ENCODE measurements at regions not wholly inside any gene's neighbourhood (a gene's known extent, or its start where the extent isn't known, plus 50 kb on each side); places are given as distances from the start of the nearest gene placed in this dataset.

- TF ChIP-seq EZH2 (IDR thresholded peaks at IDR 0.05; ENCODE audit: borderline replicate concordance, low read depth, low read length, poor library complexity, severe bottlenecking): no peak
- TF ChIP-seq, protein P1, sequence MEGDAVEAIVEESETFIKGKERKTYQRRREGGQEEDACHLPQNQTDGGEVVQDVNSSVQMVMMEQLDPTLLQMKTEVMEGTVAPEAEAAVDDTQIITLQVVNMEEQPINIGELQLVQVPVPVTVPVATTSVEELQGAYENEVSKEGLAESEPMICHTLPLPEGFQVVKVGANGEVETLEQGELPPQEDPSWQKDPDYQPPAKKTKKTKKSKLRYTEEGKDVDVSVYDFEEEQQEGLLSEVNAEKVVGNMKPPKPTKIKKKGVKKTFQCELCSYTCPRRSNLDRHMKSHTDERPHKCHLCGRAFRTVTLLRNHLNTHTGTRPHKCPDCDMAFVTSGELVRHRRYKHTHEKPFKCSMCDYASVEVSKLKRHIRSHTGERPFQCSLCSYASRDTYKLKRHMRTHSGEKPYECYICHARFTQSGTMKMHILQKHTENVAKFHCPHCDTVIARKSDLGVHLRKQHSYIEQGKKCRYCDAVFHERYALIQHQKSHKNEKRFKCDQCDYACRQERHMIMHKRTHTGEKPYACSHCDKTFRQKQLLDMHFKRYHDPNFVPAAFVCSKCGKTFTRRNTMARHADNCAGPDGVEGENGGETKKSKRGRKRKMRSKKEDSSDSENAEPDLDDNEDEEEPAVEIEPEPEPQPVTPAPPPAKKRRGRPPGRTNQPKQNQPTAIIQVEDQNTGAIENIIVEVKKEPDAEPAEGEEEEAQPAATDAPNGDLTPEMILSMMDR (conservative IDR thresholded peaks at IDR 0.05; ENCODE audit: low read depth, low read length): no peak
Measured at GRCh38 chr17:72531729-72532128, 410.9 kb downstream of the SOX9 start.

Data from A673 (cell line).